DOHH2 (cell line): ENCODE measurements at regions not wholly inside any gene's neighbourhood (a gene's known extent, or its start where the extent isn't known, plus 50 kb on each side); places are given as distances from the start of the nearest gene placed in this dataset.

ENCODE experiments used
- CTCF ChIP-seq: fragments of 200-600 bp; sonication (generic); IDR thresholded peaks from one replicate; pipeline ENCODE4 v1.5.1; 2014; ENCODE audit warnings: antibody characterized with exemption, mild to moderate bottlenecking, low read depth, low read length; ENCODE audit not compliant: poor library complexity, severe bottlenecking
- EZH2phosphoT487 ChIP-seq: fragments of 200-600 bp; sonication (generic); IDR thresholded peaks from 2 replicates; pipeline ENCODE4 v1.6.1; 2017; ENCODE audit warnings: borderline replicate concordance, mild to moderate bottlenecking, antibody characterized with exemption, low read length, moderate library complexity, mixed read lengths

DNA sequence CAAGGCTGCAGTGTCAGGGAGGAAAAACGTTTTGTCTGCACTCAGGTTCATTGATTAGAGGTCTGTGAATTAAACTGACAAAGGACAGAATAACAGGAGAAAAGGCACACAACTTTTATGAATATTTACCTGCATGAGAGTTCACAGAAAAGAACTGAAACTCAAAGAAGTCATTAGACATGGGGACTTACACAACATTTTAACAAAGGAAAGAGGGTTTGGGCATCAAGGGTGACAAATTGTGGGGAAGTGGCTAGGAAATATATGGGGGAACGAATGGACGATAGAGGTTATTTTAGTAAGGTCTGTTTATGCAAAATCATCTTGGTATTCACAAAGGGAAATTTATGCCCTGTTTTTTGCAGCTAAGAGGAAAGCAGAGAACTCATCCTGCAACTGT lies 65.6 kb upstream of the C15orf39 start:
- TF ChIP-seq CTCF: no peak
- no peak for TF ChIP-seq EZH2phosphoT487
